Kidney tubule cell (primary cell): ENCODE measurements at regions not wholly inside any gene's neighbourhood (a gene's known extent, or its start where the extent isn't known, plus 50 kb on each side); places are given as distances from the start of the nearest gene placed in this dataset.

Experiments
- DNase-seq: peaks from one replicate; pipeline ENCODE4 v3.0.0-alpha.2; 2018; ENCODE audit warnings: low spot score

- DNase-seq: no peak
Measured at GRCh38 chr17:72578817-72579470, 458.1 kb downstream of the SOX9 start.

GRCh38 chr17:72579990-72580320, 459.1 kb downstream of the SOX9 start:
- DNase-seq: no peak

- DNase-seq: peak; percentile 79
Measured at GRCh38 chr17:72580321-72581127, 459.7 kb downstream of the SOX9 start.

- DNase-seq: peak; percentile 36
Measured at GRCh38 chr17:72587156-72587555, 466.3 kb downstream of the SOX9 start.

GRCh38 chr17:72587773-72588511, 467.1 kb downstream of the SOX9 start:
- DNase-seq: peak; percentile 71

- no peak for DNase-seq
Measured at GRCh38 chr17:72588561-72588960, 467.7 kb downstream of the SOX9 start.

GRCh38 chr17:72588961-72589360, 468.1 kb downstream of the SOX9 start:
- DNase-seq: peak; percentile 87

GRCh38 chr17:72590382-72590781, 469.6 kb downstream of the SOX9 start:
- DNase-seq: peak; percentile 39

- no peak for DNase-seq
Measured at GRCh38 chr17:72590882-72591281, 470.1 kb downstream of the SOX9 start.

GRCh38 chr17:72591289-72592241, 470.7 kb downstream of the SOX9 start:
- peak; percentile 34 for DNase-seq

- DNase-seq: peak; percentile 87
Measured at GRCh38 chr17:72592242-72592966, 471.6 kb downstream of the SOX9 start.

- no peak for DNase-seq
Measured at GRCh38 chr17:72592967-72593325, 472.1 kb downstream of the SOX9 start.

- DNase-seq: no peak
Measured at GRCh38 chr17:72594248-72594647, 473.4 kb downstream of the SOX9 start.
